Smooth muscle cell (in vitro differentiated cells): ENCODE measurements at regions not wholly inside any gene's neighbourhood (a gene's known extent, or its start where the extent isn't known, plus 50 kb on each side); places are given as distances from the start of the nearest gene placed in this dataset.

Source experiments
- DNase-seq: peaks from one replicate; lab custom pipeline; 2025; ENCODE audit not compliant: unreplicated experiment; lab: John Stamatoyannopoulos, UW
- H2AFZ ChIP-seq: fragments of 200-600 bp; sonication (generic); 2 replicates; pipeline ENCODE4 v1.6.0; 2016; ENCODE audit warnings: antibody characterized with exemption, low read depth, mild to moderate bottlenecking
- H3F3A ChIP-seq: fragments of 200-600 bp; sonication (generic); 2 replicates; pipeline ENCODE4 v1.6.0; 2017; ENCODE audit warnings: antibody characterized with exemption, low read depth
- H3K27ac ChIP-seq: fragments of 200-600 bp; sonication (generic); 2 replicates; pipeline ENCODE4 v1.5.1; 2016; ENCODE audit warnings: low read depth, mild to moderate bottlenecking
- H3K27me3 ChIP-seq: fragments of 200-600 bp; sonication (generic); 2 replicates; pipeline ENCODE4 v1.6.1; 2016; ENCODE audit warnings: low read depth, mild to moderate bottlenecking
- H3K36me3 ChIP-seq: fragments of 200-600 bp; sonication (generic); 2 replicates; pipeline ENCODE4 v1.5.1; 2016; ENCODE audit warnings: low read depth
- H3K4me1 ChIP-seq: fragments of 200-600 bp; sonication (generic); 2 replicates; pipeline ENCODE4 v1.5.1; 2016; ENCODE audit warnings: low read depth
- H3K4me2 ChIP-seq: fragments of 200-600 bp; sonication (generic); 2 replicates; pipeline ENCODE4 v1.6.0; 2016; ENCODE audit warnings: mild to moderate bottlenecking
- H3K4me3 ChIP-seq: fragments of 200-600 bp; sonication (generic); 2 replicates; pipeline ENCODE4 v1.5.1; 2016; ENCODE audit warnings: mild to moderate bottlenecking
- H3K79me2 ChIP-seq: fragments of 200-600 bp; sonication (generic); 2 replicates; pipeline ENCODE4 v1.6.0; 2016; ENCODE audit warnings: low read depth, mild to moderate bottlenecking
- H3K9ac ChIP-seq: fragments of 200-600 bp; sonication (generic); 2 replicates; pipeline ENCODE4 v1.6.0; 2016; ENCODE audit warnings: low read depth
- H3K9me3 ChIP-seq: fragments of 200-600 bp; sonication (generic); replicated peaks from 2 replicates; pipeline ENCODE4 v1.5.1; 2016; ENCODE audit warnings: low read depth
- H4K20me1 ChIP-seq: fragments of 200-600 bp; sonication (generic); 2 replicates; pipeline ENCODE4 v1.6.0; 2016; ENCODE audit warnings: low read depth
- WGBS: methylation state at CpG from one replicate; pipeline ENCODE4 v1.1.7; 2016; ENCODE audit warnings: low lambda C conversion rate; 5-methylcytosine and 5-hydroxymethylcytosine counted together
- TF ChIP-seq, protein P1 (sequence below): fragments of 200-600 bp; sonication (generic); IDR thresholded peaks from 2 replicates; pipeline ENCODE4 v1.5.1; 2017; ENCODE audit warnings: borderline replicate concordance, mild to moderate bottlenecking, antibody characterized with exemption; ENCODE audit not compliant: insufficient read depth, poor library complexity, severe bottlenecking

DNA sequence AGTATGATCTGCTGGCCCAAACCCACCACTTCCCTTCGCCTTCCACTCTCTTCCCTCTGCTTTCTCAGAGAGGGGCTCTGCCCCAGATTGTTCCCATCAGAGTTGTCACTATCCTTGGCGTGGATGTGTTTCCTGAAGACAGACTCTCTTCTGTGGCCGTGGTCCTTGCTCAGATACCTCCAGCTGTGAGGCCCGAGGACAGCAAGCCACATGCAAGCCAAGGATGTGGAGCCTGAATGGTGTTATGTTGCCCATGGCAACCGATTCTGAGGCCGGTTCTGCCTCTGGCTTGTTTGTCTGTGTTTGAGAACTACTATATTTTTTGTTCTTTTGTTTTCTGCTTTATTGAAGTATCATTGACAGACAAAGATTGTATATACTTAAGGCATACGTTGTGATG lies 247.4 kb upstream of the PODXL start:
- no peaks in the 10 kb centered on the region for H3F3A ChIP-seq
- no peaks in the 10 kb centered on the region for H3K36me3 ChIP-seq
- H2AFZ ChIP-seq, result no peak overlapping the region
- 81% methylated on average over 7 of the region's 7 CpGs for WGBS
- H3K9ac ChIP-seq, result no peak overlapping the region
- no peak overlapping the region for H3K4me2 ChIP-seq
- no peak for DNase-seq
- no peaks in the 10 kb centered on the region for H4K20me1 ChIP-seq
- H3K27ac ChIP-seq, result no peak overlapping the region
- TF ChIP-seq, protein P1, sequence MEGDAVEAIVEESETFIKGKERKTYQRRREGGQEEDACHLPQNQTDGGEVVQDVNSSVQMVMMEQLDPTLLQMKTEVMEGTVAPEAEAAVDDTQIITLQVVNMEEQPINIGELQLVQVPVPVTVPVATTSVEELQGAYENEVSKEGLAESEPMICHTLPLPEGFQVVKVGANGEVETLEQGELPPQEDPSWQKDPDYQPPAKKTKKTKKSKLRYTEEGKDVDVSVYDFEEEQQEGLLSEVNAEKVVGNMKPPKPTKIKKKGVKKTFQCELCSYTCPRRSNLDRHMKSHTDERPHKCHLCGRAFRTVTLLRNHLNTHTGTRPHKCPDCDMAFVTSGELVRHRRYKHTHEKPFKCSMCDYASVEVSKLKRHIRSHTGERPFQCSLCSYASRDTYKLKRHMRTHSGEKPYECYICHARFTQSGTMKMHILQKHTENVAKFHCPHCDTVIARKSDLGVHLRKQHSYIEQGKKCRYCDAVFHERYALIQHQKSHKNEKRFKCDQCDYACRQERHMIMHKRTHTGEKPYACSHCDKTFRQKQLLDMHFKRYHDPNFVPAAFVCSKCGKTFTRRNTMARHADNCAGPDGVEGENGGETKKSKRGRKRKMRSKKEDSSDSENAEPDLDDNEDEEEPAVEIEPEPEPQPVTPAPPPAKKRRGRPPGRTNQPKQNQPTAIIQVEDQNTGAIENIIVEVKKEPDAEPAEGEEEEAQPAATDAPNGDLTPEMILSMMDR, result no peak
- H3K79me2 ChIP-seq, result no peaks in the 10 kb centered on the region
- H3K4me1 ChIP-seq, result no peaks in the 10 kb centered on the region
- peaks cover under 1% of the 10 kb centered on the region for H3K27me3 ChIP-seq
- H3K4me3 ChIP-seq, result no peak overlapping the region
- no peaks in the 10 kb centered on the region for H3K9me3 ChIP-seq

DNA sequence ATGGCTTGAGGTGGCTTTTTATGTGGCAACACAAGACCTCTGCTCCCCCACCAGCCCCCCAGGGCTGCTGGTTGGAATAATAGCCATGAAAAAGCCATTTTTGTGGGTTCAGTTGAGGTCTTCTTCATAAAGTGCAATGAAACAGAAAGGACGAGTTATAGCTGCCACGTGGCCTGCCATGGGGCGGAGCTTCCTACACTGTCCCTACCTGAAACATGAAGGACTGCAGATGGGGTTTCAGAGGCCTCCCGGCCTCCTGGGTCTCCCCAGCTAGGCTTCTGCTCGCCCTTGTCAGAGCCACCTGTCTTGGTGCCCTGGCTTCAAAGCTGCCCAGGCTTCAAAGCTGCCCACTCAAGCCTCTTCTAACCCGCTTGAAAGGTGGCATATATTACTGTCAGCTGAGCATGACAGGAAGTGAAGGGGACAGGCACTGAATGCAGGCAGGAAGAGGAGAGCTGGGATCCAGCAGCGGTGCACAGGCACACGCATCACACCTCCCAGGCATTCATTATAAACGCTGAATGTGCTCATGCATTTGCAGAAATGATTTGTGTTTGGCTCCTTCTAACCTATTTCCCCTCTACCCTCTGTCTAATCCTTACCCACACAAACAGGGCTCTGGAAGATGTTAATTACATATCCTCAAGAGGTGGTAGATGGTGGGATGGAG lies 245.9 kb upstream of the PODXL start:
- DNase-seq, result no peak
- Histone ChIP-seq H3K79me2 (no peaks in the 10 kb centered on the region), H3K9ac (no peak overlapping the region), H3K27ac (no peak overlapping the region), H3F3A (no peaks in the 10 kb centered on the region), H3K4me2 (no peak overlapping the region), H3K36me3 (no peaks in the 10 kb centered on the region), H3K27me3 (peaks cover 3% of the 10 kb centered on the region), H2AFZ (no peak overlapping the region), H3K4me1 (no peaks in the 10 kb centered on the region), H3K9me3 (no peaks in the 10 kb centered on the region), H3K4me3 (no peak overlapping the region), H4K20me1 (no peaks in the 10 kb centered on the region)
- WGBS, result 89% methylated on average over 9 of the region's 9 CpGs
- TF ChIP-seq, protein P1, result no peak

DNA sequence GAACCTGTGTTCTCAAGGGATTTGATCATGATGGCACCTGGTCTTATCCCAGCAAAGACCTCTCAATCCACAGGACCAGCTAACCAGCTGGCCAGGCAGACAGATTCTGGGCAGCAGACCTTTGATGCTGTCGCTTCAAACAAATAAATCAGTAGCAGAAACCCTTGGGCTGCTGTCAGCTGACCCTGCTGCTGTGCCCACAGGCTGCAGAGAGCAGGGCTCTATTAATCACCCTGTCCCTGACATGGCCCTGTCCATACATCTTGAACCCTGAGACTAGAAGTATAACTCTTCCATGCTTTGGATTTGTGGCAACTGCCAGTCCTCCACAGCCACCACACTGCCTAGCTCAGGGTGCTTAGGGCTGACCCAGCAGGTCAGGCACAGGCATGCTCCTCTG lies 244.1 kb upstream of the PODXL start:
- TF ChIP-seq, protein P1, result no peak
- Histone ChIP-seq H2AFZ (no peak overlapping the region), H3K79me2 (no peaks in the 10 kb centered on the region), H3K4me3 (no peak overlapping the region), H3K27me3 (peaks cover 6% of the 10 kb centered on the region), H3K4me1 (no peaks in the 10 kb centered on the region), H3K4me2 (no peak overlapping the region), H3K9me3 (no peaks in the 10 kb centered on the region), H3K36me3 (no peaks in the 10 kb centered on the region), H3K9ac (no peak overlapping the region), H3F3A (no peaks in the 10 kb centered on the region), H4K20me1 (no peaks in the 10 kb centered on the region), H3K27ac (no peak overlapping the region)
- no peak for DNase-seq
- WGBS, result 76% methylated on average over 1 of the region's 1 CpG

DNA sequence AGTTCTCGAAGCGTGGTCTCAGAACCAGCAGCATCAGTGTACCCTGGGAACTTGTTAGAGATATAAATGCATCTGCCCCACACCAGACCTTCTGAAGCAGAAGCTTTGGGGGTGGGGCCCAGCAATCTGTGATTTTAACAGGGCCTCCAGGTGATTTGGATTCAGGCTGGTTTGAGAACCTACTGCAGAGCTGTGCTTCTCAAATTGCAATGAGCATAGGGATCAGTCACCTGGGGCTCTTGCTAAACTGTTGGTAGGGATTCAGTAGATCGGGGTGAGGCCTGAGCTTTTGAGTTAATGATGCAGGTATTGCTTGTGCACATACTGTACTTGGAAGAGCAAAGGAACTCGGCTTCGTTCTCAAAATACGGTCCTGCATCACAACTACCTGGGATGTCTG lies 243.6 kb upstream of the PODXL start:
- H3K9ac ChIP-seq, result no peak overlapping the region
- no peaks in the 10 kb centered on the region for H3K4me1 ChIP-seq
- H3K36me3 ChIP-seq, result no peaks in the 10 kb centered on the region
- no peak overlapping the region for H3K27ac ChIP-seq
- DNase-seq, result no peak
- peaks cover 6% of the 10 kb centered on the region for H3K27me3 ChIP-seq
- no peaks in the 10 kb centered on the region for H3F3A ChIP-seq
- H3K9me3 ChIP-seq, result no peaks in the 10 kb centered on the region
- H3K4me3 ChIP-seq, result no peak overlapping the region
- H2AFZ ChIP-seq, result no peak overlapping the region
- WGBS, result 75% methylated on average over 6 of the region's 6 CpGs
- H3K4me2 ChIP-seq, result no peak overlapping the region
- TF ChIP-seq, protein P1, result no peak
- H4K20me1 ChIP-seq, result no peaks in the 10 kb centered on the region
- H3K79me2 ChIP-seq, result no peaks in the 10 kb centered on the region
